ENCODE measurements at regions not wholly inside any gene's neighbourhood (a gene's known extent, or its start where the extent isn't known, plus 50 kb on each side); places are given as distances from the start of the nearest gene placed in this dataset.

- H3K4me3 ChIP-seq (ENCODE audit: low read depth, low read length): no peak overlapping the region
- TF ChIP-seq CTCF (IDR thresholded peaks at IDR 0.05; ENCODE audit: insufficient read depth, low read depth, low read length): no peak
- no peak for DNase-seq (ENCODE audit: low read depth)
Observed at GRCh38 chr2:101609433-101609832, 88.1 kb upstream of the MAP4K4 start.

DNA sequence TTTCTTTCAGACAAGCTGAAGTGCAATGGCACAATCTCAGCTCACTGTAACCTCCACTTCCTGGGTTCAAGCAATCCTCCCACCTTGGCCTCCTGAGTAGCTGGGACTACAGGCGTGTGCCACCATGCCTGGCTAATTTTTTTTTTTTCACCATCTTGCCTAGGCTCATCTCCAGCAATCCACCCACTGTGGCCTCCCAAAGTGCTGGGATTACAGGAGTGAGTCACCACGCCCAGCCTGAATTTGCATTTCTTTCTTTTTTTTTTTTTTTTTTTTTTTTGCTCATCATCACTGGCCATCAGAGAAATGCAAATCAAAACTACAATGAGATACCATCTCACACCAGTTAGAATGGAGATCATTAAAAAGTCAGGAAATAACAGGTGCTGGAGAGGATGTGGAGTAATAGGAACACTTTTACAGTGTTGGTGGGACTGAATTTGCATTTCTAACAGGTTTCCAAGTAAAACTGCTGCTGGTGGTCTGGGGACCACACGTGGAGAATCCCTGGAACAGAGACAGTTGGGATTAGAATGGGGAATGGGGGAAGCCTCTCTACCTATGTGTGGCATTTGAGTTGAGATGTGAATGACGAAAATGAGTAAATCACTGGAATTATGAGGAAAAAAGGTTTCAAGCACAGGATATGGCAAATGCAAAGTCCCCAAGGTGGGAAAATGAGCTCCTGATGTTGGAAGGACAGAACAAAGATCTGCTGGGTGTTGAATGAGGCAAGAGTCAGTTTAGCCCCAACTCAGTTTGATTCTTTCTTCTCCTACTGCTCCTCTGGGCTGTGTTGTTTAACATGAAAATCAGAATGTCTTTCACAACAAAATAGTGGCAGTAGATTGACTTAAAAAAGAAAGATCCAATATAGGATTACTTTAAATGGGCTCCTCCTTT lies 88.8 kb upstream of the MAP4K4 start:
- no peak for TF ChIP-seq CTCF (IDR thresholded peaks at IDR 0.05; ENCODE audit: insufficient read depth, low read depth, low read length)
- no peak for DNase-seq (ENCODE audit: low read depth)
- no peak overlapping the region for H3K4me3 ChIP-seq (ENCODE audit: low read depth, low read length)

DNA sequence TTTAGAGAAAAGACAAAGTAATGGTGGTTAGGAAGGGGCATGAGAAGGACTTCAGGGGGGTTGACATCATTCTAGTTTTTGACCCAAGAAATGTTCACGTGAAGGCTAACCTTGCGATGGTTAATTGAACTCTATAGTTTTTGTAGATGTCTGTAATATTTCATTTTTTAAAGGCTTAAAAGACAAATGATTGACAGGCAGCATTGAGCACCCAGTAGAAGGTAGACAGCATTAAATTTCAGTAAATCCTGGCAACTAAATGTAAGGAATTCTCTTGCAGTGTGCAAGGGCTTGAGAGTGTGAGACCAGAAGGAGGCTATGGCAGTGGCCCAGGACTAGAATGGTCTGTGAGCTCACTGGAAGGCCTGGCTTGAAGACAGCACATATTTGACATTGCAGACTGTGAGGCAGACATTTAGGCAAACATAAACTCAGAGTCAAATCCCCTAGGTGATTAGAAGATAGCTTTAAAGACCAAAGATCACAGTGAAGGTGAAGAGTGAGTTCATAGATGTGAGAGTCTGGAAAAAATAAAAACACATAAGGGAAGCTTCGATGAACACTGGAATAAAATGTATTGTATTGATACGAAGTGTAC lies 100.1 kb upstream of the MAP4K4 start:
- no peak overlapping the region for H3K4me3 ChIP-seq (ENCODE audit: low read depth, low read length)
- peak; percentile 24 for DNase-seq (ENCODE audit: low read depth)
- TF ChIP-seq CTCF (IDR thresholded peaks at IDR 0.05; ENCODE audit: insufficient read depth, low read depth, low read length): no peak

- DNase-seq (ENCODE audit: low read depth): peak; percentile 5
- no peak for TF ChIP-seq CTCF (IDR thresholded peaks at IDR 0.05; ENCODE audit: insufficient read depth, low read depth, low read length)
- H3K4me3 ChIP-seq (ENCODE audit: low read depth, low read length): no peak overlapping the region
Observed at GRCh38 chr2:101596333-101596732, 101.2 kb upstream of the MAP4K4 start.

GRCh38 chr2:101587251-101587650 lies 110.3 kb upstream of the MAP4K4 start:
- no peak for TF ChIP-seq CTCF (IDR thresholded peaks at IDR 0.05; ENCODE audit: insufficient read depth, low read depth, low read length)
- DNase-seq (ENCODE audit: low read depth): no peak
- no peak overlapping the region for H3K4me3 ChIP-seq (ENCODE audit: low read depth, low read length)

- no peak overlapping the region for H3K4me3 ChIP-seq (ENCODE audit: low read depth, low read length)
- TF ChIP-seq CTCF (IDR thresholded peaks at IDR 0.05; ENCODE audit: insufficient read depth, low read depth, low read length): no peak
- DNase-seq (ENCODE audit: low read depth): no peak
Observed at GRCh38 chr2:101583861-101584260, 108.9 kb upstream of the RFX8 start.

Data from fibroblast of villous mesenchyme (primary cell).